NCI-H146 treated with DMSO at 0.1 percent for 48 hours (cell line): ENCODE measurements at regions not wholly inside any gene's neighbourhood (a gene's known extent, or its start where the extent isn't known, plus 50 kb on each side); places are given as distances from the start of the nearest gene placed in this dataset.
A peak's percentile ranks its signal among the peaks of the same experiment; 100 is the strongest.
"Not testable (repeated sequence)": the region's sequence is repeated elsewhere in the genome, so short reads cannot be mapped to it uniquely, and the experiment has no call there.

Source experiments
- DNase-seq: peaks from one replicate; lab custom pipeline; 2025; ENCODE audit not compliant: unreplicated experiment; lab: John Stamatoyannopoulos, UW

- no peak for DNase-seq
Measured at GRCh38 chr6:120383681-120384080, 950.6 kb downstream of the TBC1D32 start.

- peak; percentile 3 for DNase-seq
Measured at GRCh38 chr6:120378582-120379220, 955.6 kb downstream of the TBC1D32 start.

GRCh38 chr6:120373185-120373584 is 961.1 kb downstream of the TBC1D32 start:
- no peak for DNase-seq

- DNase-seq = no peak
Measured at GRCh38 chr6:120363429-120363828, 970.9 kb downstream of the TBC1D32 start.

- DNase-seq = not testable (repeated sequence)
Measured at GRCh38 chr6:120358535-120358934, 975.7 kb downstream of the TBC1D32 start.

GRCh38 chr6:120357447-120357846 is 976.8 kb downstream of the TBC1D32 start:
- DNase-seq = no peak

GRCh38 chr6:120355822-120356221 is 978.5 kb downstream of the TBC1D32 start:
- no peak for DNase-seq

- no peak for DNase-seq
Measured at GRCh38 chr6:120354452-120355098, 979.7 kb downstream of the TBC1D32 start.

GRCh38 chr6:120352491-120352890 is 981.8 kb downstream of the TBC1D32 start:
- no peak for DNase-seq

- DNase-seq = no peak
Measured at GRCh38 chr6:120348926-120349325, 985.4 kb downstream of the TBC1D32 start.

GRCh38 chr6:120328521-120328920 is 979.0 kb upstream of the MAN1A1 start:
- DNase-seq = no peak

GRCh38 chr6:120320481-120321162 is 971.1 kb upstream of the MAN1A1 start:
- DNase-seq = no peak

- no peak for DNase-seq
Measured at GRCh38 chr6:120304223-120304622, 954.7 kb upstream of the MAN1A1 start.

GRCh38 chr6:120303527-120303926 is 954.0 kb upstream of the MAN1A1 start:
- no peak for DNase-seq

GRCh38 chr6:120302041-120302440 is 952.5 kb upstream of the MAN1A1 start:
- no peak for DNase-seq

- DNase-seq = no peak
Measured at GRCh38 chr6:120290964-120291363, 941.4 kb upstream of the MAN1A1 start.

- no peak for DNase-seq
Measured at GRCh38 chr6:120282005-120282404, 932.4 kb upstream of the MAN1A1 start.

- no peak for DNase-seq
Measured at GRCh38 chr6:120279466-120280167, 930.1 kb upstream of the MAN1A1 start.

- no peak for DNase-seq
Measured at GRCh38 chr6:120278689-120279396, 929.3 kb upstream of the MAN1A1 start.

GRCh38 chr6:120274547-120274946 is 925.0 kb upstream of the MAN1A1 start:
- DNase-seq = no peak

GRCh38 chr6:120273411-120273810 is 923.9 kb upstream of the MAN1A1 start:
- no peak for DNase-seq
